Fibroblast of skin of right biceps (primary cell): ENCODE measurements at regions not wholly inside any gene's neighbourhood (a gene's known extent, or its start where the extent isn't known, plus 50 kb on each side); places are given as distances from the start of the nearest gene placed in this dataset.

Source experiments
- DNase-seq: peaks from one replicate; pipeline ENCODE4 v3.0.0-alpha.2; 2013

GRCh38 chr6:113556775-113557174 lies 300.4 kb upstream of the MARCKS start:
- no peak for DNase-seq

GRCh38 chr6:113558431-113558830 lies 298.7 kb upstream of the MARCKS start:
- DNase-seq, result no peak

GRCh38 chr6:113558966-113559365 lies 298.2 kb upstream of the MARCKS start:
- DNase-seq, result peak; percentile 87

GRCh38 chr6:113560376-113560775 lies 296.8 kb upstream of the MARCKS start:
- peak; percentile 32 for DNase-seq

- peak; percentile 93 for DNase-seq
Measured at GRCh38 chr6:113560908-113561307, 296.2 kb upstream of the MARCKS start.

- DNase-seq, result no peak
Measured at GRCh38 chr6:113562248-113562647, 294.9 kb upstream of the MARCKS start.

GRCh38 chr6:113564371-113565171 lies 292.6 kb upstream of the MARCKS start:
- DNase-seq, result peak; percentile 97

GRCh38 chr6:113565306-113565705 lies 291.8 kb upstream of the MARCKS start:
- peak; percentile 58 for DNase-seq

- DNase-seq, result peak; percentile 45
Measured at GRCh38 chr6:113570161-113570560, 287.0 kb upstream of the MARCKS start.

- DNase-seq, result no peak
Measured at GRCh38 chr6:113570641-113571040, 286.5 kb upstream of the MARCKS start.

GRCh38 chr6:113574147-113574546 lies 283.0 kb upstream of the MARCKS start:
- no peak for DNase-seq

GRCh38 chr6:113576310-113576709 lies 280.8 kb upstream of the MARCKS start:
- no peak for DNase-seq

GRCh38 chr6:113578691-113579090 lies 278.5 kb upstream of the MARCKS start:
- no peak for DNase-seq

- DNase-seq, result no peak
Measured at GRCh38 chr6:113584767-113585166, 272.4 kb upstream of the MARCKS start.

GRCh38 chr6:113585246-113585645 lies 271.9 kb upstream of the MARCKS start:
- no peak for DNase-seq

GRCh38 chr6:113586413-113587077 lies 270.6 kb upstream of the MARCKS start:
- DNase-seq, result peak; percentile 91

- DNase-seq, result no peak
Measured at GRCh38 chr6:113587078-113587699, 270.0 kb upstream of the MARCKS start.

GRCh38 chr6:113588646-113589045 lies 268.5 kb upstream of the MARCKS start:
- peak; percentile 65 for DNase-seq

- DNase-seq, result peak; percentile 58
Measured at GRCh38 chr6:113591896-113592827, 265.0 kb upstream of the MARCKS start.

- no peak for DNase-seq
Measured at GRCh38 chr6:113594726-113595125, 262.4 kb upstream of the MARCKS start.

- DNase-seq, result peak; percentile 92
Measured at GRCh38 chr6:113595911-113596376, 261.2 kb upstream of the MARCKS start.

GRCh38 chr6:113596387-113597230 lies 260.5 kb upstream of the MARCKS start:
- DNase-seq, result peak; percentile 37
